Muscle layer of duodenum (tissue), 2 donors: ENCODE measurements at regions not wholly inside any gene's neighbourhood (a gene's known extent, or its start where the extent isn't known, plus 50 kb on each side); places are given as distances from the start of the nearest gene placed in this dataset.

Source experiments
- H3K27ac ChIP-seq: one replicate; pipeline ENCODE4 v1.7.0; 2013; ENCODE audit warnings: mild to moderate bottlenecking, low read length
- H3K27me3 ChIP-seq: one replicate; pipeline ENCODE4 v1.7.0; 2013; ENCODE audit warnings: low read depth, mild to moderate bottlenecking, control low read depth, low read length
- H3K36me3 ChIP-seq, 2 donors: one replicate each; pipeline ENCODE4 v1.7.0; 2013; ENCODE audit warnings: low read length in 2 of 2, control low read depth in 1 of 2, mild to moderate bottlenecking in 1 of 2; ENCODE audit not compliant: insufficient read depth in 2 of 2, control insufficient read depth in 1 of 2
- H3K4me1 ChIP-seq, 2 donors: one replicate each; pipeline ENCODE4 v1.7.0; 2013; ENCODE audit warnings: low read length in 2 of 2, mild to moderate bottlenecking in 2 of 2, control low read depth in 1 of 2, moderate library complexity in 1 of 2; ENCODE audit not compliant: insufficient read depth in 2 of 2, control insufficient read depth in 1 of 2
- H3K4me3 ChIP-seq, 2 donors: one replicate each; pipeline ENCODE4 v1.7.0; 2013; ENCODE audit warnings: low read length in 2 of 2, low read depth in 1 of 2, mild to moderate bottlenecking in 1 of 2
- H3K9me3 ChIP-seq, 2 donors: one replicate each; pipeline ENCODE4 v1.7.0; 2013; ENCODE audit warnings: low read length in 2 of 2, control low read depth in 1 of 2, mild to moderate bottlenecking in 1 of 2; ENCODE audit not compliant: control insufficient read depth in 1 of 2
- donor health status: healthy.

GRCh38 chr13:40496035-40496810 lies 170.2 kb downstream of the FOXO1 start:
- Histone ChIP-seq H3K27ac (no peak overlapping the region), H3K4me3 (no peak overlapping the region), H3K27me3 (no peaks in the 10 kb centered on the region), H3K4me1 (no peaks in the 10 kb centered on the region), H3K36me3 (no peaks in the 10 kb centered on the region), H3K9me3 (no peaks in the 10 kb centered on the region)

DNA sequence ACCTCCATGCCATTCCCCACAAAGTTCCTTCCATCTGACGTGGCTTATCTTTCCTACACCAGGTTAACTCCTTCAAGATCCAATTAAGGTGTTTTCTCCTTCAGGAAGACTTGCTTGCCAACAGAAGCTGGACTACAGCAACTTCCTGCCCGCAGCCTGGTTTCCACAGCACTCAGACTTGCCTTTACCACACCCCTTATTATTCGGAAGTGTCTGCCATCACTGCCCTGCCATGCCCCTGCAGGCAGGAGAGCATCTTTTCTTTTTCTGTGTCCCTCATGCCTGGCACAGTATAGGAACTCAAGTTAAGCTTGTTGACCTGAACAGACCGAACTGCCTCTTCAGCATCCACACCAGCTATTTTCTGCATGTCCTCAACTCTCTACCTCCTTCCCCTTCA lies 168.0 kb downstream of the FOXO1 start:
- H3K9me3 ChIP-seq: no peaks in the 10 kb centered on the region
- no peaks in the 10 kb centered on the region for H3K36me3 ChIP-seq
- no peak overlapping the region for H3K4me3 ChIP-seq
- H3K4me1 ChIP-seq: no peaks in the 10 kb centered on the region
- no peak overlapping the region for H3K27ac ChIP-seq
- no peaks in the 10 kb centered on the region for H3K27me3 ChIP-seq

DNA sequence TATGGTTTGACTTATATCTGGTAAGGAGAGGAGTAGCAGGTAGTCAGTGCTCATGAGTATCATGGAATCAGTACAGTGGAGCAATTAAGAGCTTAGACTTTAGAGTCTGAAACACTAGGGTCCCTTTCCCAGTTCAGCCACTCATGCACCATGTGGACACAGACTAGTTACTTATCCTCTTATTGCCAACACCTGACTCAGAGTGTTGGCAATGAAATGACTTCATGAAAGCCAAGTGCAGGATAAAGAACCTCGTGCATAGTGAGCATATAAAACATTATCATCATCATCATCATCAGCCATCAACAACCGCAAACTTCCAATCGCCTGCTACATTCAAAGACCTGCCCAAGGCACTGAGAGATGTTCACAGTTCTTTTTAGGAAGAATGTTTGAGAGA lies 164.2 kb downstream of the FOXO1 start:
- H3K27me3 ChIP-seq: no peaks in the 10 kb centered on the region
- H3K4me3 ChIP-seq: no peak overlapping the region
- no peak overlapping the region for H3K27ac ChIP-seq
- H3K9me3 ChIP-seq: no peaks in the 10 kb centered on the region
- H3K36me3 ChIP-seq: no peaks in the 10 kb centered on the region
- H3K4me1 ChIP-seq: no peaks in the 10 kb centered on the region

DNA sequence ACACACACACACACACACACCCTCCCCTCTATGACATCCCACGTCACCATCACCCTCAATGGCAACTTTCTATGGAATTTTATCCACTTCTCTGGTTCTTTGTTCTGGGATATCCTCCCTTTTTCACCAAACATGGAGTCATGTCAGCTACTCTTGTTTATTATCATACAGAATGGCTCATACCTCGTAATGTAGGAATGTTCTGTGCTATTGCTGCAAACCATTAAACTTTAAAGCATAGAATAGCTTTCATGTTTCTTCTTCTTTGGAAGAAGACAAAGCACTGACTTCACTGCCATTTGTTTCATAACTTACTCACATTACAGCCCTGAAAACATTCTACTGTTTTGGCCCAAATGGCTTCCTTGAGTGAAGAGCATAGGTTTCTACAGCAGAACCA lies 163.4 kb downstream of the FOXO1 start:
- no peaks in the 10 kb centered on the region for H3K27me3 ChIP-seq
- H3K4me1 ChIP-seq: no peaks in the 10 kb centered on the region
- no peaks in the 10 kb centered on the region for H3K36me3 ChIP-seq
- H3K4me3 ChIP-seq: no peak overlapping the region
- H3K9me3 ChIP-seq: no peaks in the 10 kb centered on the region
- H3K27ac ChIP-seq: no peak overlapping the region

DNA sequence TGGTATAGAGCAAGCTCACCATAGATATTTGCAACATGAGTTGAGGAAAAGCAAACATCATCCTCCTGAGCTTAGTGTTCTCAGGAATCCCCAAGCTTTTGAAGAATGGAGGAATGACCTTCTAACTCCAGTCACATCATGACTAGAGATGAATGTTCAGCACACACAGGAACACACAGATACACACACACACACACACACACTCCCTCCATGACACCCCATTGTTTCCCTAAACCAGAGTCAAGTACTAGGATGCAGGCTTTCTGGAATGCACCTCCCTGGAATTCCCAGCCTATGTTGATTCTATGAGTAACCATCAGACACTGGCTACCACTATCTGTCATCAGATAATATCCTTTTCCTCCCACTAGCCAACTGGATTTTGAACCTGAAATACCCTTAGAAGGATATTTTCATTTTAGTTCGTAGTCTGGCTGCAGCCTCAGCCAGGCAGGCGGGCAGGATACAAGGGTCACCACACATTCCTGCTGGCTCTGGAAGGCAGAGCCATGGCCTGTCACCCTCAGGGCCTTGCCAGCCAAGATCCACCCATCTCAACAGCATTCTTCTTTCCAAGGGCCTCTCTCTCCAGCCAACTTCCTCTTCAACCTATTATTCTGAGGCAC lies 162.4 kb downstream of the FOXO1 start:
- H3K36me3 ChIP-seq: no peaks in the 10 kb centered on the region
- H3K4me1 ChIP-seq: no peaks in the 10 kb centered on the region
- no peak overlapping the region for H3K27ac ChIP-seq
- H3K27me3 ChIP-seq: no peaks in the 10 kb centered on the region
- H3K9me3 ChIP-seq: no peaks in the 10 kb centered on the region
- H3K4me3 ChIP-seq: no peak overlapping the region

DNA sequence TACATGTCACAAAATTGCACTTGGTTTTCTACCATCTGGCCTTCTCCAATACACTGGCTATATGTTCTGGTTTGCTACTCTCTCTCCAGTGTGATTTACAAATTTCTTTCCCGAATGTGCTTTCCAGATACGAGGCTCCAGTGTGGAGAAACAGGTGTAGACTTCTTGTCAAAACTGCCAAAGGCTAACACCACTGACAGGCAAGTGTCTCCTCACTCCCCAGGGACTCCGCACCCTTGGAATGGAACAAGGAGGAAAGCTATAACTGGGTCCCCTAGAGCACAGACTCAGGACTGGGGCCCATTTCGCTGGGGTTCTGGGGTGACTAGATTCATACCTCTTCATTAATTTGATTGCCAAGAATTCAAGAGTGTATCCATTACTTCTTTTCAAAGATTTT lies 161.8 kb downstream of the FOXO1 start:
- H3K27me3 ChIP-seq: no peaks in the 10 kb centered on the region
- H3K36me3 ChIP-seq: no peaks in the 10 kb centered on the region
- no peaks in the 10 kb centered on the region for H3K4me1 ChIP-seq
- no peaks in the 10 kb centered on the region for H3K9me3 ChIP-seq
- H3K4me3 ChIP-seq: no peak overlapping the region
- H3K27ac ChIP-seq: no peak overlapping the region

- no peaks in the 10 kb centered on the region for H3K4me1 ChIP-seq
- no peak overlapping the region for H3K4me3 ChIP-seq
- no peaks in the 10 kb centered on the region for H3K27me3 ChIP-seq
- H3K9me3 ChIP-seq: no peaks in the 10 kb centered on the region
- no peaks in the 10 kb centered on the region for H3K36me3 ChIP-seq
- H3K27ac ChIP-seq: no peak overlapping the region
These were observed 161.2 kb downstream of the FOXO1 start for GRCh38 chr13:40505196-40505595.
